Chondrocyte (in vitro differentiated cells): ENCODE measurements at regions not wholly inside any gene's neighbourhood (a gene's known extent, or its start where the extent isn't known, plus 50 kb on each side); places are given as distances from the start of the nearest gene placed in this dataset.

Experiments used
- DNase-seq: peaks from one replicate; pipeline ENCODE4 v3.0.0; 2021; ENCODE audit warnings: mixed read lengths, low spot score
- H3K27ac Mint-ChIP-seq: one replicate; pipeline ENCODE4 v1.8.0; 2021; ENCODE audit warnings: mild to moderate bottlenecking, moderate library complexity, mixed read lengths; ENCODE audit not compliant: unreplicated experiment
- H3K27me3 Mint-ChIP-seq: 2 replicates; pipeline ENCODE4 v1.8.0; 2021; ENCODE audit warnings: low read depth, mixed read lengths
- H3K36me3 Mint-ChIP-seq: 2 replicates; pipeline ENCODE4 v1.8.0; 2021; ENCODE audit warnings: low read depth, mixed read lengths
- H3K4me1 Mint-ChIP-seq: 2 replicates; pipeline ENCODE4 v1.8.0; 2021; ENCODE audit warnings: low read depth, mild to moderate bottlenecking, mixed read lengths
- H3K4me3 Mint-ChIP-seq: one replicate; pipeline ENCODE4 v1.8.0; 2021; ENCODE audit warnings: mild to moderate bottlenecking, moderate library complexity, mixed read lengths; ENCODE audit not compliant: unreplicated experiment
- H3K9me3 Mint-ChIP-seq: 2 replicates; pipeline ENCODE4 v1.8.0; 2021; ENCODE audit warnings: low read depth, mixed read lengths
- CTCF ChIP-seq: fragments of 200-600 bp; sonication (generic); IDR thresholded peaks from 2 replicates; pipeline ENCODE4 v1.5.0; 2021; ENCODE audit warnings: antibody characterized with exemption, mild to moderate bottlenecking, moderate library complexity

- Mint-ChIP-seq H3K4me1 (peaks cover 58% of the 10 kb centered on the region), H3K36me3 (peaks cover 1% of the 10 kb centered on the region)
Observed at GRCh38 chr1:39142401-39143060, 62.0 kb upstream of the MACF1 start.

GRCh38 chr1:39144924-39145323 is 59.6 kb upstream of the MACF1 start:
- Mint-ChIP-seq H3K27ac (peak overlapping the region; percentile 24), H3K4me1 (peaks cover 76% of the 10 kb centered on the region), H3K4me3 (no peak overlapping the region), H3K27me3 (no peaks in the 10 kb centered on the region), H3K36me3 (peaks cover 1% of the 10 kb centered on the region), H3K9me3 (no peaks in the 10 kb centered on the region)
- TF ChIP-seq CTCF = no peak
- DNase-seq = no peak

More at GRCh38 chr1:39142401-39143060, 62.0 kb upstream of the MACF1 start:
- TF ChIP-seq CTCF = no peak
- no peaks in the 10 kb centered on the region for H3K27me3 Mint-ChIP-seq
- H3K27ac Mint-ChIP-seq = peak overlapping the region; percentile 75
- H3K4me3 Mint-ChIP-seq = no peak overlapping the region
- no peaks in the 10 kb centered on the region for H3K9me3 Mint-ChIP-seq
- DNase-seq = no peak

GRCh38 chr1:39145331-39145965 is 59.0 kb upstream of the MACF1 start:
- DNase-seq = no peak
- Mint-ChIP-seq H3K36me3 (peaks cover 1% of the 10 kb centered on the region), H3K4me1 (peaks cover 73% of the 10 kb centered on the region), H3K27ac (peak overlapping the region; percentile 24), H3K4me3 (no peak overlapping the region), H3K9me3 (no peaks in the 10 kb centered on the region), H3K27me3 (no peaks in the 10 kb centered on the region)
- no peak for TF ChIP-seq CTCF

GRCh38 chr1:39146681-39147080 is 57.8 kb upstream of the MACF1 start:
- peaks cover 74% of the 10 kb centered on the region for H3K4me1 Mint-ChIP-seq

More at GRCh38 chr1:39146681-39147080, 57.8 kb upstream of the MACF1 start:
- no peak for TF ChIP-seq CTCF
- Mint-ChIP-seq H3K27ac (no peak overlapping the region), H3K4me3 (no peak overlapping the region), H3K36me3 (peaks cover 1% of the 10 kb centered on the region), H3K9me3 (no peaks in the 10 kb centered on the region), H3K27me3 (no peaks in the 10 kb centered on the region)
- no peak for DNase-seq
